Fibroblast of lung (primary cell): ENCODE measurements at regions not wholly inside any gene's neighbourhood (a gene's known extent, or its start where the extent isn't known, plus 50 kb on each side); places are given as distances from the start of the nearest gene placed in this dataset.
A peak's percentile ranks its signal among the peaks of the same experiment; 100 is the strongest.

Source experiments
- DNase-seq, 2 donors: peaks; one replicate each; pipeline versions ENCODE4 v3.0.0 to v3.0.0-alpha.2; 2010; ENCODE audit warnings: low read depth in 2 of 2
- H2AFZ ChIP-seq: 2 replicates; pipeline ENCODE4 v1.5.1; 2012; ENCODE audit warnings: low read length, control low read depth, inconsistent platforms
- H3K27ac ChIP-seq: 2 replicates; pipeline ENCODE4 v1.5.1; 2011; ENCODE audit warnings: low read length, control low read depth; ENCODE audit not compliant: insufficient read depth
- H3K27me3 ChIP-seq: 2 replicates; pipeline ENCODE4 v1.5.1; 2011; ENCODE audit warnings: mild to moderate bottlenecking, low read length; ENCODE audit not compliant: control insufficient read depth, insufficient read depth
- H3K36me3 ChIP-seq: 2 replicates; pipeline ENCODE4 v1.5.1; 2011; ENCODE audit warnings: low read length; ENCODE audit not compliant: control insufficient read depth, insufficient read depth
- H3K4me1 ChIP-seq: 2 replicates; pipeline ENCODE4 v1.5.1; 2011; ENCODE audit warnings: low read length; ENCODE audit not compliant: control insufficient read depth, insufficient read depth; ENCODE audit errors: extremely low read depth
- H3K4me2 ChIP-seq: 2 replicates; pipeline ENCODE4 v1.5.1; 2011; ENCODE audit warnings: low read length, control low read depth; ENCODE audit not compliant: insufficient read depth; ENCODE audit errors: extremely low read depth
- H3K4me3 ChIP-seq, 4 experiments: fragments of 200-600 bp in 1 of 4; sonication (generic) in 1 of 4; replicated peaks in 1 of 4; 2 replicates each; pipeline ENCODE4 v1.5.1; 2011 to 2016; ENCODE audit warnings: low read length in 4 of 4, low read depth in 3 of 4, mild to moderate bottlenecking in 3 of 4, control low read depth in 2 of 4, inconsistent platforms in 1 of 4, mixed read lengths in 1 of 4; ENCODE audit not compliant: insufficient read depth in 1 of 4; ENCODE audit errors: control extremely low read depth in 1 of 4
- H3K79me2 ChIP-seq: 2 replicates; pipeline ENCODE4 v1.5.1; 2012; ENCODE audit warnings: mild to moderate bottlenecking, low read length, inconsistent platforms; ENCODE audit not compliant: control insufficient read depth, insufficient read depth
- H3K9ac ChIP-seq: 2 replicates; pipeline ENCODE4 v1.5.1; 2011; ENCODE audit warnings: mild to moderate bottlenecking, low read length, control low read depth; ENCODE audit not compliant: insufficient read depth
- H3K9me3 ChIP-seq: 2 replicates; pipeline ENCODE4 v1.5.1; 2012; ENCODE audit warnings: low read depth, low read length; ENCODE audit not compliant: control insufficient read depth, insufficient read depth
- H4K20me1 ChIP-seq: 2 replicates; pipeline ENCODE4 v1.5.1; 2011; ENCODE audit warnings: low read length; ENCODE audit not compliant: control insufficient read depth, insufficient read depth; ENCODE audit errors: extremely low read depth
- EZH2 ChIP-seq: IDR thresholded peaks from 2 replicates; pipeline ENCODE4 v1.5.1; 2012; ENCODE audit warnings: low read length, control low read depth, mild to moderate bottlenecking; ENCODE audit errors: missing control alignments
- TF ChIP-seq, protein P1 (sequence below), 2 donors: IDR thresholded peaks in 1 of 2; conservative IDR thresholded peaks in 1 of 2; 1 replicate in 1 of 2; 2 replicates in 1 of 2; pipeline ENCODE4 v1.5.1; 2011 to 2012; ENCODE audit warnings: low read length in 2 of 2, control low read depth in 1 of 2, inconsistent platforms in 1 of 2, low read depth in 1 of 2, mild to moderate bottlenecking in 1 of 2

DNA sequence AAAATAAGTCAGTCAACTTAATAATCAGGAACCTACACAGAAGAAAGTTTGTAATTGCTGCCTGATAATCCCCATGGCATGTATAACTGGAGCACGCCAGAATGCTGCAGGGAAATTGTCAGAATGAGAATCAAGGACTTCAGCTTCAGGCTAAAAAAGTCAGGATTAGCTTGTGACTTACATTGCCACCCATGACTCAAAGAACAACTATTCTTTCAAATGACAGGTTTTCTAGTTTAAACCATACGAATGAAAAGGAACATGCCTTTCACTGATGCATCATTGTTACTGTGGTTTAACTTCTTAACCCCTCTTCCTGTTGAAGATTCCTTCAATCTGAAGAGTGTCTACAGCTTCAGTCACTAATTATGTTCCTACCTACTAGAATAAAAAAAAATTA is 112.4 kb downstream of the ISL1 start:
- H3K4me3 ChIP-seq, result no peak overlapping the region
- H4K20me1 ChIP-seq, result no peaks in the 10 kb centered on the region
- DNase-seq, result peak; percentile 14 to 80
- no peaks in the 10 kb centered on the region for H3K36me3 ChIP-seq
- no peak overlapping the region for H3K27ac ChIP-seq
- no peaks in the 10 kb centered on the region for H3K9me3 ChIP-seq
- H3K27me3 ChIP-seq, result no peaks in the 10 kb centered on the region
- no peaks in the 10 kb centered on the region for H3K79me2 ChIP-seq
- H3K4me1 ChIP-seq, result no peaks in the 10 kb centered on the region
- TF ChIP-seq, protein P1, sequence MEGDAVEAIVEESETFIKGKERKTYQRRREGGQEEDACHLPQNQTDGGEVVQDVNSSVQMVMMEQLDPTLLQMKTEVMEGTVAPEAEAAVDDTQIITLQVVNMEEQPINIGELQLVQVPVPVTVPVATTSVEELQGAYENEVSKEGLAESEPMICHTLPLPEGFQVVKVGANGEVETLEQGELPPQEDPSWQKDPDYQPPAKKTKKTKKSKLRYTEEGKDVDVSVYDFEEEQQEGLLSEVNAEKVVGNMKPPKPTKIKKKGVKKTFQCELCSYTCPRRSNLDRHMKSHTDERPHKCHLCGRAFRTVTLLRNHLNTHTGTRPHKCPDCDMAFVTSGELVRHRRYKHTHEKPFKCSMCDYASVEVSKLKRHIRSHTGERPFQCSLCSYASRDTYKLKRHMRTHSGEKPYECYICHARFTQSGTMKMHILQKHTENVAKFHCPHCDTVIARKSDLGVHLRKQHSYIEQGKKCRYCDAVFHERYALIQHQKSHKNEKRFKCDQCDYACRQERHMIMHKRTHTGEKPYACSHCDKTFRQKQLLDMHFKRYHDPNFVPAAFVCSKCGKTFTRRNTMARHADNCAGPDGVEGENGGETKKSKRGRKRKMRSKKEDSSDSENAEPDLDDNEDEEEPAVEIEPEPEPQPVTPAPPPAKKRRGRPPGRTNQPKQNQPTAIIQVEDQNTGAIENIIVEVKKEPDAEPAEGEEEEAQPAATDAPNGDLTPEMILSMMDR (conservative IDR thresholded peaks at IDR 0.05 in 1 of 2, IDR thresholded peaks at IDR 0.05 in 1 of 2; ENCODE audit: low read depth in 1 of 2, low read length in 2 of 2), result no peak
- no peak for TF ChIP-seq EZH2
- H3K4me2 ChIP-seq, result no peak overlapping the region
- no peak overlapping the region for H2AFZ ChIP-seq
- H3K9ac ChIP-seq, result no peak overlapping the region

DNA sequence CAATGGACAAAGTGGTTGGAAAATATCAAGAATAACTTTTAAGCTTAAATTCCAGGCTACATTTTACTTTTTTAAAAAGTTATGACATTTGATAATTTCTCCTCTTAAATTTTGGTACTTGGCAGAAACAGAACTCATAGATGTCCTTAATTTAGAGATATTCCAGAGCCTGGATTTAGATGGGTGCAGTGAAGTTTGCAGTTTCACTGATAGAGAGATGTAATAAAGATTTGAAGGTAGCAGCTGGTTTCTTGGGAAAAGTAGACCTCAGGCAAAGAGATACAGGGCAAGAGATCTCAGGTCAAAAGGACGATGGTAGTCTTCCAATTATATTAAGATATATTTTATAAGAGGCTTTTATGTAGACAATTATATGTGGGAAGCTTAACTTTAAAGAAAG is 134.6 kb downstream of the ISL1 start:
- H3K4me2 ChIP-seq, result no peak overlapping the region
- no peaks in the 10 kb centered on the region for H3K4me1 ChIP-seq
- no peak for DNase-seq
- H4K20me1 ChIP-seq, result no peaks in the 10 kb centered on the region
- H3K79me2 ChIP-seq, result no peaks in the 10 kb centered on the region
- H3K27me3 ChIP-seq, result no peaks in the 10 kb centered on the region
- no peak overlapping the region for H3K4me3 ChIP-seq
- no peak overlapping the region for H3K27ac ChIP-seq
- no peaks in the 10 kb centered on the region for H3K9me3 ChIP-seq
- H2AFZ ChIP-seq, result no peak overlapping the region
- H3K9ac ChIP-seq, result no peak overlapping the region
- no peaks in the 10 kb centered on the region for H3K36me3 ChIP-seq
- no peak for TF ChIP-seq EZH2
- TF ChIP-seq, protein P1 (conservative IDR thresholded peaks at IDR 0.05 in 1 of 2, IDR thresholded peaks at IDR 0.05 in 1 of 2; ENCODE audit: low read depth in 1 of 2, low read length in 2 of 2), result no peak

DNA sequence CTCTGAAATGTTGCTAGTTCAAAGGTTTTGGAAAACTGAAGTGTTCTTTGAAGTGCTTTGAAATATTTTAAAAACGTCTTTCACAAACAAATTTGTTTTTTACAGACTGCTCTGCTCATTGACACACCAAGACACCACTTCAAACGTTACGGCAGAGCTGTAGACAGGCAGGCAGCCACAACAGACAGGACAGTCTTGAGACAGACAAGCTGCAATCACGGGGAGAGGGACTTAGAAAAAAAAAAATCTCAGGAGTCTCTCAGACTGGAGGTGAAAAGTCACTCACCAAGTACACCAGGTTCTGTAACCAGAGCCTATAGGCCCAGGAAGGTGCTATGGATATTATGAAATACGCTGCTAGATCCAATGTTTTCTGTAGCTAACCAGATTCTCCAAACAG is 135.4 kb downstream of the ISL1 start:
- no peak overlapping the region for H2AFZ ChIP-seq

More for the DNA sequence above, 135.4 kb downstream of the ISL1 start:
- Histone ChIP-seq H3K9me3 (no peaks in the 10 kb centered on the region), H3K79me2 (no peaks in the 10 kb centered on the region), H3K27me3 (no peaks in the 10 kb centered on the region), H3K27ac (no peak overlapping the region), H3K36me3 (no peaks in the 10 kb centered on the region), H3K4me3 (no peak overlapping the region), H3K4me1 (no peaks in the 10 kb centered on the region), H3K9ac (no peak overlapping the region), H3K4me2 (no peak overlapping the region), H4K20me1 (no peaks in the 10 kb centered on the region)
- DNase-seq, result no peak
- TF ChIP-seq, protein P1 (conservative IDR thresholded peaks at IDR 0.05 in 1 of 2, IDR thresholded peaks at IDR 0.05 in 1 of 2; ENCODE audit: low read depth in 1 of 2, low read length in 2 of 2), result no peak
- no peak for TF ChIP-seq EZH2
